ENCODE measurements at regions not wholly inside any gene's neighbourhood (a gene's known extent, or its start where the extent isn't known, plus 50 kb on each side); places are given as distances from the start of the nearest gene placed in this dataset.

DNA sequence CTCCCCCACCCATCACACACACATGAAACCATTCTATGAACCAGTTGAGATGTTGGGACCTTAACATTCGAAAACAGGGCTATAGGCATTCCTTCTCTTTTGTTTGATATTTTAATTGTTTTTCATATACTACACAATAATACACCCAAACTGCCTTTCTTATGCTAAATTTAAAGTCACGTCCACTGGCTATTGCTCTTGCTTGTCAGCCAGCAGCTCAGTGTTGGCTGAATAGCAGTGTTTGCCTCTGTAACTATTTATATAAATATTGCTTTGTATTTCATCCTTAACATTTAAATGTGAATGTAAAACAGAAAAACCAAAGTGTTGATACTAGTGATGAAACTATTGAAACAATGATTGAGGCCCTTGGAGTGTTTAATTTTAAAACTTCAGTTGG, 234.4 kb upstream of the KCNK2 start (continued):
- TF ChIP-seq RORA (CRISPR knock-in tag; IDR thresholded peaks at IDR 0.05) (no peak), REXO4 (CRISPR knock-in tag; IDR thresholded peaks at IDR 0.05; ENCODE audit: borderline replicate concordance) (no peak), NONO (IDR thresholded peaks at IDR 0.05) (no peak), NONO (CRISPR knock-in tag; conservative IDR thresholded peaks at IDR 0.05) (no peak)
- TF ChIP-seq, protein P1, sequence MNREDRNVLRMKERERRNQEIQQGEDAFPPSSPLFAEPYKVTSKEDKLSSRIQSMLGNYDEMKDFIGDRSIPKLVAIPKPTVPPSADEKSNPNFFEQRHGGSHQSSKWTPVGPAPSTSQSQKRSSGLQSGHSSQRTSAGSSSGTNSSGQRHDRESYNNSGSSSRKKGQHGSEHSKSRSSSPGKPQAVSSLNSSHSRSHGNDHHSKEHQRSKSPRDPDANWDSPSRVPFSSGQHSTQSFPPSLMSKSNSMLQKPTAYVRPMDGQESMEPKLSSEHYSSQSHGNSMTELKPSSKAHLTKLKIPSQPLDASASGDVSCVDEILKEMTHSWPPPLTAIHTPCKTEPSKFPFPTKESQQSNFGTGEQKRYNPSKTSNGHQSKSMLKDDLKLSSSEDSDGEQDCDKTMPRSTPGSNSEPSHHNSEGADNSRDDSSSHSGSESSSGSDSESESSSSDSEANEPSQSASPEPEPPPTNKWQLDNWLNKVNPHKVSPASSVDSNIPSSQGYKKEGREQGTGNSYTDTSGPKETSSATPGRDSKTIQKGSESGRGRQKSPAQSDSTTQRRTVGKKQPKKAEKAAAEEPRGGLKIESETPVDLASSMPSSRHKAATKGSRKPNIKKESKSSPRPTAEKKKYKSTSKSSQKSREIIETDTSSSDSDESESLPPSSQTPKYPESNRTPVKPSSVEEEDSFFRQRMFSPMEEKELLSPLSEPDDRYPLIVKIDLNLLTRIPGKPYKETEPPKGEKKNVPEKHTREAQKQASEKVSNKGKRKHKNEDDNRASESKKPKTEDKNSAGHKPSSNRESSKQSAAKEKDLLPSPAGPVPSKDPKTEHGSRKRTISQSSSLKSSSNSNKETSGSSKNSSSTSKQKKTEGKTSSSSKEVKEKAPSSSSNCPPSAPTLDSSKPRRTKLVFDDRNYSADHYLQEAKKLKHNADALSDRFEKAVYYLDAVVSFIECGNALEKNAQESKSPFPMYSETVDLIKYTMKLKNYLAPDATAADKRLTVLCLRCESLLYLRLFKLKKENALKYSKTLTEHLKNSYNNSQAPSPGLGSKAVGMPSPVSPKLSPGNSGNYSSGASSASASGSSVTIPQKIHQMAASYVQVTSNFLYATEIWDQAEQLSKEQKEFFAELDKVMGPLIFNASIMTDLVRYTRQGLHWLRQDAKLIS (CRISPR knock-in tag; IDR thresholded peaks at IDR 0.05) = no peak
- TF ChIP-seq, protein P2, sequence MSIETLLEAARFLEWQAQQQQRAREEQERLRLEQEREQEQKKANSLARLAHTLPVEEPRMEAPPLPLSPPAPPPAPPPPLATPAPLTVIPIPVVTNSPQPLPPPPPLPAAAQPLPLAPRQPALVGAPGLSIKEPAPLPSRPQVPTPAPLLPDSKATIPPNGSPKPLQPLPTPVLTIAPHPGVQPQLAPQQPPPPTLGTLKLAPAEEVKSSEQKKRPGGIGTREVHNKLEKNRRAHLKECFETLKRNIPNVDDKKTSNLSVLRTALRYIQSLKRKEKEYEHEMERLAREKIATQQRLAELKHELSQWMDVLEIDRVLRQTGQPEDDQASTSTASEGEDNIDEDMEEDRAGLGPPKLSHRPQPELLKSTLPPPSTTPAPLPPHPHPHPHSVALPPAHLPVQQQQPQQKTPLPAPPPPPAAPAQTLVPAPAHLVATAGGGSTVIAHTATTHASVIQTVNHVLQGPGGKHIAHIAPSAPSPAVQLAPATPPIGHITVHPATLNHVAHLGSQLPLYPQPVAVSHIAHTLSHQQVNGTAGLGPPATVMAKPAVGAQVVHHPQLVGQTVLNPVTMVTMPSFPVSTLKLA (IDR thresholded peaks at IDR 0.05) = no peak

DNA sequence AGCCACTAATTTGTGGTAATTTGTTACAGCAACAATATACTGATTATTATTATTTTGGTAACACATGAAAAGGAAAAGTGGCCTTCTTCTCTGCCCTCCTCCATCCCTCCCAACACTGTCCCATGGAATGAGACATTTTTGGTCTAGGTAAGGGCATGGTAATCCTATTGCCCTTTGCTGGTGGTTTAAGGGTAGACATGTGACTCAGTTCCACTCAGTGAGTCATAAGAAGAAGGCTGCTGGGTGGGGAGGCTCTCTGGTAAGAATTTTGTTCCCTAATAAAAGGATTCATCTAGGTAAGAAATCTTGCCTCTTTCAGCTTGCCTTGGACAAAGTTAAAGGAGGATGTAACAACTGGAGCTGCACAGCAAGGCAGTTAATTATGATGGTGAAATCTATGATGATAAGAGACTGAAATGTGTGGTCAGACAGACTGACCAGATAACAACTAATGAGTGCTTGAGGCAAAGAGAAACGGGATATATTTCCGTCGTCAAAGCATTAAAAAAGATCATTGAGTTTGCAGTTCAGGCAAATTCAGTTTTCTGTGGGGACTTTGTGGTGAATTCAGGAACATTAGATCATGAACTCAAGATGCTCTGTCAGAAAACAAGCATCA, 232.0 kb upstream of the KCNK2 start:
- Histone ChIP-seq H3K79me2 (ENCODE audit: insufficient read depth, low read length) (no peaks in the 10 kb centered on the region), H3K27ac (ENCODE audit: extremely low read length, insufficient read depth, low read length) (no peak overlapping the region), H3K27me3 (ENCODE audit: control insufficient read depth in 1 of 2, insufficient read depth in 2 of 2, low read length in 2 of 2) (no peaks in the 10 kb centered on the region), H3K9me3 (ENCODE audit: low read length) (no peaks in the 10 kb centered on the region), H3K36me3 (replicated peaks in 1 of 2; ENCODE audit: control insufficient read depth in 1 of 2, insufficient read depth in 2 of 2, low read length in 2 of 2) (no peaks in the 10 kb centered on the region), H3K4me3 (replicated peaks in 1 of 3; ENCODE audit: insufficient read depth in 1 of 3, low read depth in 2 of 3, low read length in 3 of 3) (no peak overlapping the region), H4K20me1 (ENCODE audit: insufficient read depth, low read length) (no peaks in the 10 kb centered on the region), H3K4me2 (ENCODE audit: low read depth, low read length) (no peak overlapping the region), H3K4me1 (ENCODE audit: insufficient read depth, low read length) (no peaks in the 10 kb centered on the region), H3K9ac (ENCODE audit: insufficient read depth, low read depth, low read length) (no peak overlapping the region), H2AFZ (ENCODE audit: low read length) (no peak overlapping the region)
- ChIA-PET POLR2A (no interaction called here), CTCF (ENCODE audit: low intra/inter-chr PET ratio, low total read pairs) (no interaction called here)
- 5% methylated on average over 3 of the region's 3 CpGs for WGBS (ENCODE audit: low lambda C conversion rate)
- DNase-seq (ENCODE audit: low spot score) (no peak), FAIRE-seq (no peak), ATAC-seq (no peak)
- in situ Hi-C loops (cut with HindIII; ENCODE audit: extremely low pct_ligation_motif_present, low pct_unique_long_range_greater_than_20kb) = no loop called here
- intact Hi-C loops (cut with micrococcal nuclease; ENCODE audit: unreplicated experiment) = no loop called here
- BruUV-seq (replicated peaks) = no TSS peak
- TF ChIP-seq CAMTA2 (CRISPR knock-in tag; IDR thresholded peaks at IDR 0.05; ENCODE audit: borderline replicate concordance) (no peak), TP53 (CRISPR knock-in tag; conservative IDR thresholded peaks at IDR 0.05) (no peak), BCL6 (CRISPR knock-in tag; IDR thresholded peaks at IDR 0.05) (no peak), ZNF441 (CRISPR knock-in tag; IDR thresholded peaks at IDR 0.05; ENCODE audit: borderline replicate concordance) (no peak), TMF1 (CRISPR knock-in tag; IDR thresholded peaks at IDR 0.05; ENCODE audit: low read depth) (no peak), ZNF232 (CRISPR knock-in tag; IDR thresholded peaks at IDR 0.05; ENCODE audit: borderline replicate concordance) (no peak)
- TF ChIP-seq, protein P3, sequence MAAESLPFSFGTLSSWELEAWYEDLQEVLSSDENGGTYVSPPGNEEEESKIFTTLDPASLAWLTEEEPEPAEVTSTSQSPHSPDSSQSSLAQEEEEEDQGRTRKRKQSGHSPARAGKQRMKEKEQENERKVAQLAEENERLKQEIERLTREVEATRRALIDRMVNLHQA (CRISPR knock-in tag; IDR thresholded peaks at IDR 0.05) = no peak
- TF ChIP-seq, protein P4, sequence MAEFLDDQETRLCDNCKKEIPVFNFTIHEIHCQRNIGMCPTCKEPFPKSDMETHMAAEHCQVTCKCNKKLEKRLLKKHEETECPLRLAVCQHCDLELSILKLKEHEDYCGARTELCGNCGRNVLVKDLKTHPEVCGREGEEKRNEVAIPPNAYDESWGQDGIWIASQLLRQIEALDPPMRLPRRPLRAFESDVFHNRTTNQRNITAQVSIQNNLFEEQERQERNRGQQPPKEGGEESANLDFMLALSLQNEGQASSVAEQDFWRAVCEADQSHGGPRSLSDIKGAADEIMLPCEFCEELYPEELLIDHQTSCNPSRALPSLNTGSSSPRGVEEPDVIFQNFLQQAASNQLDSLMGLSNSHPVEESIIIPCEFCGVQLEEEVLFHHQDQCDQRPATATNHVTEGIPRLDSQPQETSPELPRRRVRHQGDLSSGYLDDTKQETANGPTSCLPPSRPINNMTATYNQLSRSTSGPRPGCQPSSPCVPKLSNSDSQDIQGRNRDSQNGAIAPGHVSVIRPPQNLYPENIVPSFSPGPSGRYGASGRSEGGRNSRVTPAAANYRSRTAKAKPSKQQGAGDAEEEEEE (CRISPR knock-in tag; IDR thresholded peaks at IDR 0.05; ENCODE audit: borderline replicate concordance) = no peak
- TF ChIP-seq, protein P5, sequence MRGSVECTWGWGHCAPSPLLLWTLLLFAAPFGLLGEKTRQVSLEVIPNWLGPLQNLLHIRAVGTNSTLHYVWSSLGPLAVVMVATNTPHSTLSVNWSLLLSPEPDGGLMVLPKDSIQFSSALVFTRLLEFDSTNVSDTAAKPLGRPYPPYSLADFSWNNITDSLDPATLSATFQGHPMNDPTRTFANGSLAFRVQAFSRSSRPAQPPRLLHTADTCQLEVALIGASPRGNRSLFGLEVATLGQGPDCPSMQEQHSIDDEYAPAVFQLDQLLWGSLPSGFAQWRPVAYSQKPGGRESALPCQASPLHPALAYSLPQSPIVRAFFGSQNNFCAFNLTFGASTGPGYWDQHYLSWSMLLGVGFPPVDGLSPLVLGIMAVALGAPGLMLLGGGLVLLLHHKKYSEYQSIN (CRISPR knock-in tag; IDR thresholded peaks at IDR 0.05; ENCODE audit: borderline replicate concordance) = no peak

All from HepG2 (cell line).